ENCODE measurements at regions not wholly inside any gene's neighbourhood (a gene's known extent, or its start where the extent isn't known, plus 50 kb on each side); places are given as distances from the start of the nearest gene placed in this dataset.

- H3K27ac ChIP-seq (ENCODE audit: low read depth) = no peak overlapping the region
- DNase-seq (ENCODE audit: low spot score) (no peak), ATAC-seq (peak; percentile 71)
- H3K27me3 ChIP-seq (ENCODE audit: insufficient read depth) = no peaks in the 10 kb centered on the region
- Mint-ChIP-seq H3K9me3 (no peaks in the 10 kb centered on the region; the same call in 2 of the 3 replicates), H3K27ac (no peak overlapping the region), H3K36me3 (ENCODE audit: low read depth) (no peaks in the 10 kb centered on the region), H3K4me1 (peaks cover 28% of the 10 kb centered on the region), H3K4me3 (no peak overlapping the region), H3K27me3 (ENCODE audit: insufficient read depth, low read depth, poor library complexity) (peaks cover 11% of the 10 kb centered on the region)
- no peaks in the 10 kb centered on the region for H3F3A ChIP-seq (replicated peaks; ENCODE audit: low read depth)
- no peaks in the 10 kb centered on the region for H3K79me2 ChIP-seq (replicated peaks; ENCODE audit: insufficient read depth)
- H3K36me3 ChIP-seq (ENCODE audit: insufficient read depth) = no peaks in the 10 kb centered on the region
- no peak overlapping the region for H3K4me2 ChIP-seq
- no peak overlapping the region for H3K4me3 ChIP-seq
- no peak for TF ChIP-seq EZH2phosphoT487 (IDR thresholded peaks at IDR 0.05; ENCODE audit: unreplicated experiment)
- no peak for TF ChIP-seq STAT1 (IDR thresholded peaks at IDR 0.05; ENCODE audit: unreplicated experiment)
- no peak for TF ChIP-seq JUNB (IDR thresholded peaks at IDR 0.05; ENCODE audit: unreplicated experiment)
- TF ChIP-seq POLR2AphosphoS5 (IDR thresholded peaks at IDR 0.05; ENCODE audit: low read depth) = no peak
- TF ChIP-seq ZNF114 (CRISPR knock-in tag; IDR thresholded peaks at IDR 0.05) = no peak
- TF ChIP-seq ETS1 (IDR thresholded peaks at IDR 0.05) = no peak
- no peak for TF ChIP-seq CREB1 (CRISPR knock-in tag; IDR thresholded peaks at IDR 0.05; ENCODE audit: low read depth)
- TF ChIP-seq ZNF331 (CRISPR knock-in tag; IDR thresholded peaks at IDR 0.05; ENCODE audit: low read depth) = no peak
- TF ChIP-seq ZNF462 (CRISPR knock-in tag; IDR thresholded peaks at IDR 0.05) = no peak
- no peak for TF ChIP-seq REST (IDR thresholded peaks at IDR 0.05; ENCODE audit: unreplicated experiment)
- TF ChIP-seq EZH2 (IDR thresholded peaks at IDR 0.05; ENCODE audit: low read depth, unreplicated experiment) = no peak
- TF ChIP-seq CTCF (conservative IDR thresholded peaks at IDR 0.05; ENCODE audit: low read depth in 2 of 2) = no peak
- TF ChIP-seq NANOG (IDR thresholded peaks at IDR 0.05; ENCODE audit: borderline replicate concordance) = no peak
- H2AFZ ChIP-seq = no peak overlapping the region
- H3K4me1 ChIP-seq (ENCODE audit: insufficient read depth) = peaks cover 6% of the 10 kb centered on the region
- H4K20me1 ChIP-seq (replicated peaks; ENCODE audit: insufficient read depth) = no peaks in the 10 kb centered on the region
- 0 out of 2 replicates have a peak, but pooled peaks cover 4% of the 10 kb centered on the region for H3K9me2 ChIP-seq (ENCODE audit: insufficient read depth)
Measured at GRCh38 chr6:167644412-167645132, 182.1 kb upstream of the AFDN start.
